ENCODE measurements at regions not wholly inside any gene's neighbourhood (a gene's known extent, or its start where the extent isn't known, plus 50 kb on each side); places are given as distances from the start of the nearest gene placed in this dataset.

DNA sequence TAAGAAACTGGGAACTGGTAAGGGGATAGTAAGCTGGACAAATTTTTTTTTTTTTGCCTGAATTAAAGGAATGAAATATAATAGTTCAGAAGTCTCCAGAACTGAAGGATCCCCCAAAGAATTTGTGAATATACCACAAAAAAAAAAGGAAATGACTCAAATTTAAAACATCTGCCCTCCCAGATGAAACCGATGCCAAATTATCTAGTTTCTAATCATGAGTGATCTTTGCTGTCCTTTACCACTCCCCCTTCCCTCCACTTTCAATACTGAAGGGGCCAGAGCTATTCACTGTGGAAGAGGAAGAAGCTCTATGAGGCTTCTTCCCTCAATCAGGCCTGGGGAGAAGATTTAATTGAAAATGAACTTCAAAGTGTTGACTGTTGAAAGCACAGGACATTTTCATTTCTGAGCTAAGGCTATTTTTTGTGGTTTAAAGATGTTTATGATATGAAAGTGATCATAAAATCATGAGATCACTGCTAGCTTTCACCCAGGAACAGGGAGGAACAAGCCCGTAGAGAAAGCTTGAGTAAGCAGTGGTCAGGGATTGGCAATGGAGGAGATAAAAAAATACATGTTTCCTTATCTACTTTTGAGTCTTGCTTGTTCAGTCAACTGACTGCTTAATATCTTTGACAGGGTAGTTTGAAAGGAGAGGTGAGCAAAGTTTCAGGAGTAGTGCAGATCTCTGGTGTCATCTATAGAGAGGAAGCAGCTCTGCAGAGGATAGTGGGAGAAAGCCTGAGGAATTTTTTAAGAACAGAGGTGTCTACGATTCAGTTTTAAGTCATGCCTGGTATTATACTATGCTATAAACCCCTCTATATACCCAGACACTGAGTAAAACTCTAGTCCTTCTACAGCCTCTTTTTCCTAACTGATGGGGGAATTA is 409.5 kb upstream of the FIGN start:
- CTCF ChIA-PET = no interaction called here
- POLR2A ChIA-PET = interaction anchor here (0.8 kb wide), 1 partner anchor 551 kb away, joined by 3 read pairs; no protein-coding TSS in a partner anchor
- DNase-seq (ENCODE audit: low read depth, low spot score) = no peak
- TF ChIP-seq, protein P1, sequence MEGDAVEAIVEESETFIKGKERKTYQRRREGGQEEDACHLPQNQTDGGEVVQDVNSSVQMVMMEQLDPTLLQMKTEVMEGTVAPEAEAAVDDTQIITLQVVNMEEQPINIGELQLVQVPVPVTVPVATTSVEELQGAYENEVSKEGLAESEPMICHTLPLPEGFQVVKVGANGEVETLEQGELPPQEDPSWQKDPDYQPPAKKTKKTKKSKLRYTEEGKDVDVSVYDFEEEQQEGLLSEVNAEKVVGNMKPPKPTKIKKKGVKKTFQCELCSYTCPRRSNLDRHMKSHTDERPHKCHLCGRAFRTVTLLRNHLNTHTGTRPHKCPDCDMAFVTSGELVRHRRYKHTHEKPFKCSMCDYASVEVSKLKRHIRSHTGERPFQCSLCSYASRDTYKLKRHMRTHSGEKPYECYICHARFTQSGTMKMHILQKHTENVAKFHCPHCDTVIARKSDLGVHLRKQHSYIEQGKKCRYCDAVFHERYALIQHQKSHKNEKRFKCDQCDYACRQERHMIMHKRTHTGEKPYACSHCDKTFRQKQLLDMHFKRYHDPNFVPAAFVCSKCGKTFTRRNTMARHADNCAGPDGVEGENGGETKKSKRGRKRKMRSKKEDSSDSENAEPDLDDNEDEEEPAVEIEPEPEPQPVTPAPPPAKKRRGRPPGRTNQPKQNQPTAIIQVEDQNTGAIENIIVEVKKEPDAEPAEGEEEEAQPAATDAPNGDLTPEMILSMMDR (IDR thresholded peaks at IDR 0.05; ENCODE audit: insufficient read depth, low read length, missing control alignments) = no peak
- no peak overlapping the region for H3K4me3 ChIP-seq (ENCODE audit: low read depth, low read length)

DNA sequence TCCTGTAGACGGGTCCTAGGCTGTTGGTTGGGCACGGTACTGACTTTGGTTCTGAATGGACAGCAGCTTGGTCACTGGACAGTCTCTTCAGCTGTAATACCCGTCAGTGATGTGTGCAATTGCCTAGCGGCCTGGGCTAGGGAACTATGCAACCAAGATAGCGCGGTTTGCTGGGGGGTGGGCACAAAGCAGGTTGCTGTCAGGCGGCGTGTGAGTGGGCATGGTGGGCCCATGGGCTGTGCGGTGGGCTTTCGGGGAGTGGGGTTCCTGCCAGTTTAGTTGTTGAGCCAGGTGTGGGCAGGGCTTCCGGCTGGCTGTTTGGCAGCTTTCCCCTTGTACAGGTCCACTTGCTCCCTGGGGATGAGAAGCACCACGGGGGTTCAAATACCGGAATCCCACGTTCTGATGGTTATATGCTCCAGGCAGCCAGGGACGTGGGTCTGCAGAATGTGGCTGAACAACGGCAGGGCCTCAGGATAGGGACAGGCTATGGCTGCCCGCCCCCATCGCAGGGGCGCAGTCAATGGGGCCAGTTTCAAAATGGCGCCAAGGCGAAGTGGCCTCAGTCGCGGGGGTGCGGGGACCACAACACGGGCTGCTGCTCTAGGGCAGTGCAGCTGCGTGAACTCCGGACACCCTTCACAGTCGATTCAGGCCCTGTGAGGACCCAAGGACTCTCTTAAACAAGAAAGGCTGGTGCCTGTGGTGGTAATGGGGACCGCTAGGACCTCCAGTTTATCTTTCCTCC is 407.5 kb upstream of the FIGN start:
- ChIA-PET POLR2A (no interaction called here), CTCF (no interaction called here)
- no peak overlapping the region for H3K4me3 ChIP-seq (ENCODE audit: low read depth, low read length)
- TF ChIP-seq, protein P1 (IDR thresholded peaks at IDR 0.05; ENCODE audit: insufficient read depth, low read length, missing control alignments) = no peak
- DNase-seq (ENCODE audit: low read depth, low spot score) = no peak

DNA sequence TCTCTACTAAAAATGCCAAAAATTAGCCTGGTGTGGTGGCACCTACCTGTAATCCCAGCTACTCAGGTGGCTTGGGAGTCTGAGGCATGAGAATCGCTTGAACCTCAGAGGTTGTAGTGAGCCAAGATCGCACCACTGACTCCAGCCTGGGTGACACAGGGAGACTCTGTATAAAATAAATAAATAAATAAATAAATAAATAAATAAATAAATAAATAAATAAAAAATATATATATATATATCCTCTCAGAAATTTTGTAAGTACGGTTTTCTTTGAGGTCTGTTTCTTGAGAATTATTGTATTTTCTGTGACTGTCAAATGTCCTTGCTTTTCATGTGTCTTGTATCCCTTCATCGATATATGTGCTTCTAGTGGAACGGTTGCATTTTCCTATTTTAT is 406.9 kb upstream of the FIGN start:
- no peak for DNase-seq (ENCODE audit: low read depth, low spot score)
- H3K4me3 ChIP-seq (ENCODE audit: low read depth, low read length) = no peak overlapping the region
- ChIA-PET CTCF (no interaction called here), POLR2A (no interaction called here)
- TF ChIP-seq, protein P1 (IDR thresholded peaks at IDR 0.05; ENCODE audit: insufficient read depth, low read length, missing control alignments) = no peak

DNA sequence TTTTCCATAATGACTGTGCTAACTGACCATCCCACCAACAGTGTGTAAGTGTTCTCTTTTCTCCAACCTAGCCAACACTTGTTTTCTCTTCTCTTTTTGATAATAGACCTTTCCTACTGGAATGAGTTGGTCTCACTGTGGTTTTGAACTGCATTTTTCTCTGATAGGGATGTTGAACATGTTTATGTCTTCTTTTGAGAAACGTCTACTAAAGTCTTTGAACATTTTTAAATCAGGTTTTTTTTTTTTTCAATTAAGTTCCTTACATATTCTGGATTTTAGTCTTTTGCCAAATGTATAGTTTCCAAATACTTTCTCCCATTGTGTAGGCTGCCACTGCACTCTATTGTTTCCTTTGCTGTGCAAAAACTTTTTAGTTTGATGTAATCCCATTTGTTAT is 405.5 kb upstream of the FIGN start:
- H3K4me3 ChIP-seq (ENCODE audit: low read depth, low read length) = no peak overlapping the region
- CTCF ChIA-PET = no interaction called here
- POLR2A ChIA-PET = no interaction called here
- DNase-seq (ENCODE audit: low read depth, low spot score) = no peak
- TF ChIP-seq, protein P1 (IDR thresholded peaks at IDR 0.05; ENCODE audit: insufficient read depth, low read length, missing control alignments) = no peak

DNA sequence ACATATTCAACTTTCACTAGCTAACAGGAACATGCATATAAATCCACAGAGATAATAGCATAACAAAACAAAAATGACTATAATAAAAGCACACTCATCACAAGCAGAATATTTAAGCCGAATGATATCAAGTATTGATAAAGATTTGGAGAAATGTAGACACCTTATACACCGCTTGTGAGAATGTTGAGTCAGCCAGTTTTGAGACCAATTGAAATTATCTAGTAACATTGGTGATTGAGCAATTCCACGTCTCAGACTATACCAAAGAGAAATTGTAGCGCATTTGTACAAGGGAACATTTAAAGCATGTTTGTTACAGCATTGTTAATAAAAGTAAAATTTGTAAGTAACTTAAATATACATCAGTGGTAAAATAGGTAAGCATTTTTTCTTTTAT is 402.9 kb upstream of the FIGN start:
- ChIA-PET POLR2A (no interaction called here), CTCF (no interaction called here)
- no peak for DNase-seq (ENCODE audit: low read depth, low spot score)
- TF ChIP-seq, protein P1 (IDR thresholded peaks at IDR 0.05; ENCODE audit: insufficient read depth, low read length, missing control alignments) = no peak
- H3K4me3 ChIP-seq (ENCODE audit: low read depth, low read length) = no peak overlapping the region

DNA sequence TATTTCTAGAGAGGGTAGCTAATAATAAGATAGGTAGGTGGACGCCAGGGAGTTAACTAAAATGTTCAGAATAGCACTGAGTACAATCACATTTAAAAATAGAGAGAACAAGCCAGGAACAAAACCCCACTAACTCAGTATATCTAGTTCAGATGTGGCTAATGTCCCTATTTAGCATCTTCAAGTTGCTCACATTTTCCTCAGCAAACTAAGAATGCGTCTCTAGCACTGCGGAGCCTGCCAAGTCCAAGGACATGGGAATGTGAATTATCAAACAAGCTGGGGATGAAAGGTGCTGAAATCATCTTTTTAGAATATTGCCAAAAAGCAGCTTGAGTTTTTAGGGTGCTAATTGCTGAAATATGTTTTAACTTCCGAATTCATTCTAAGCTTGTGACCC is 398.5 kb upstream of the FIGN start:
- no peak overlapping the region for H3K4me3 ChIP-seq (ENCODE audit: low read depth, low read length)
- POLR2A ChIA-PET = no interaction called here
- DNase-seq (ENCODE audit: low read depth, low spot score) = no peak
- CTCF ChIA-PET = no interaction called here
- TF ChIP-seq, protein P1 (IDR thresholded peaks at IDR 0.05; ENCODE audit: insufficient read depth, low read length, missing control alignments) = no peak

Data from AG04449 (cell line).